Hepatocyte (in vitro differentiated cells): ENCODE measurements at regions not wholly inside any gene's neighbourhood (a gene's known extent, or its start where the extent isn't known, plus 50 kb on each side); places are given as distances from the start of the nearest gene placed in this dataset.

Source experiments
- EZH2 ChIP-seq: fragments of 200-600 bp; sonication (generic); IDR thresholded peaks from 2 replicates; pipeline ENCODE4 v1.6.1; 2016; ENCODE audit warnings: antibody characterized with exemption, mild to moderate bottlenecking, borderline replicate concordance
- EZH2phosphoT487 ChIP-seq: fragments of 200-600 bp; sonication (generic); IDR thresholded peaks from one replicate; pipeline ENCODE4 v1.6.1; 2018; ENCODE audit warnings: antibody characterized with exemption, mild to moderate bottlenecking, low read depth, moderate library complexity; ENCODE audit not compliant: unreplicated experiment, severe bottlenecking
- TF ChIP-seq, protein P1 (sequence below): fragments of 200-600 bp; sonication (generic); IDR thresholded peaks from 2 replicates; pipeline ENCODE4 v1.5.1; 2016; ENCODE audit warnings: antibody characterized with exemption, mild to moderate bottlenecking; ENCODE audit not compliant: poor library complexity

DNA sequence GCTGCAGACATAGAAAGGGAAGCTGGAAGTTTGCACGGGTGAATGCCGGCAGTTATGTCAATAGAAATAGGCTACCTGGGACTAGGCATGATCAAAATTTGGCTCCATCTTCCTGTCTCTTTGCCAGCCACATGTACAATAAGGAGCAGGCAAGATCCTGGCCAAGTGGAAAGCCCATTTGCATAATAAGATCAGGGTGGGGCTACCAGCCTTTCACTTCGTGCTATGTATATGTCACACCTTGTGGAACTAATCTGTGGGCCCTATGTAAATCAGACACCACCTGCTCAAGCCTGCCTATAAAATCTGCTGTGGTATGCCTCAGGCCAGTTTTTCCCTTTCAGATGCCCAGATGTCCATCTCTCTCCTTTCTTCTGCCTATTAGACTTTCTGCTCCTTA, 79.3 kb upstream of the DRD2 start:
- TF ChIP-seq, protein P1, sequence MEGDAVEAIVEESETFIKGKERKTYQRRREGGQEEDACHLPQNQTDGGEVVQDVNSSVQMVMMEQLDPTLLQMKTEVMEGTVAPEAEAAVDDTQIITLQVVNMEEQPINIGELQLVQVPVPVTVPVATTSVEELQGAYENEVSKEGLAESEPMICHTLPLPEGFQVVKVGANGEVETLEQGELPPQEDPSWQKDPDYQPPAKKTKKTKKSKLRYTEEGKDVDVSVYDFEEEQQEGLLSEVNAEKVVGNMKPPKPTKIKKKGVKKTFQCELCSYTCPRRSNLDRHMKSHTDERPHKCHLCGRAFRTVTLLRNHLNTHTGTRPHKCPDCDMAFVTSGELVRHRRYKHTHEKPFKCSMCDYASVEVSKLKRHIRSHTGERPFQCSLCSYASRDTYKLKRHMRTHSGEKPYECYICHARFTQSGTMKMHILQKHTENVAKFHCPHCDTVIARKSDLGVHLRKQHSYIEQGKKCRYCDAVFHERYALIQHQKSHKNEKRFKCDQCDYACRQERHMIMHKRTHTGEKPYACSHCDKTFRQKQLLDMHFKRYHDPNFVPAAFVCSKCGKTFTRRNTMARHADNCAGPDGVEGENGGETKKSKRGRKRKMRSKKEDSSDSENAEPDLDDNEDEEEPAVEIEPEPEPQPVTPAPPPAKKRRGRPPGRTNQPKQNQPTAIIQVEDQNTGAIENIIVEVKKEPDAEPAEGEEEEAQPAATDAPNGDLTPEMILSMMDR, result no peak
- TF ChIP-seq EZH2 (no peak), EZH2phosphoT487 (no peak)
